ENCODE measurements at regions not wholly inside any gene's neighbourhood (a gene's known extent, or its start where the extent isn't known, plus 50 kb on each side); places are given as distances from the start of the nearest gene placed in this dataset.

DNA sequence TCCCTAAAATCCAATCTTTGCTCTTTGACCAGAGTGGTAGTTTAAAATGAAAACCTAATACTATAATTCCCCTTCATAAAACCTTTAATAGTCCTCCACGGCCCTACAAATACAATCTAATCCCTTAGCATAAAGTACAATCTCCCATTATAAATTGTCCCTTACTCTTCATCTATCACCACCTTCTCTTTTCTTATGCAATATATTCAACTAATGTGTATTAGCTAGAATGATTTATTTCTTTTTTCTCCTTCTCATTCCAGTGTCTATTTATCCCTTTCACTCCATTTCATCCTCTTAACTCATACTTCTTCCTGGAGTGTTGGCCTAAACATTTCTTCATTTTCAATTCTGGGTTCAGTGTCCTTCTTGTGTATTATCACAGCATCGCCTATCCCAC is 872.1 kb upstream of the PCDH20 start:
- H3K4me1 ChIP-seq, result no peaks in the 10 kb centered on the region
- H3K9me3 ChIP-seq, result peaks cover 0 to 12% (median 0%) of the 10 kb centered on the region in 3 donors
- H3K27me3 ChIP-seq, result no peaks in the 10 kb centered on the region
- no peak for DNase-seq
- WGBS, 2 donors, result 32 to 56% methylated on average over 2 of the region's 2 CpGs
- H3K27ac ChIP-seq, result no peak overlapping the region
- TF ChIP-seq, protein P1, sequence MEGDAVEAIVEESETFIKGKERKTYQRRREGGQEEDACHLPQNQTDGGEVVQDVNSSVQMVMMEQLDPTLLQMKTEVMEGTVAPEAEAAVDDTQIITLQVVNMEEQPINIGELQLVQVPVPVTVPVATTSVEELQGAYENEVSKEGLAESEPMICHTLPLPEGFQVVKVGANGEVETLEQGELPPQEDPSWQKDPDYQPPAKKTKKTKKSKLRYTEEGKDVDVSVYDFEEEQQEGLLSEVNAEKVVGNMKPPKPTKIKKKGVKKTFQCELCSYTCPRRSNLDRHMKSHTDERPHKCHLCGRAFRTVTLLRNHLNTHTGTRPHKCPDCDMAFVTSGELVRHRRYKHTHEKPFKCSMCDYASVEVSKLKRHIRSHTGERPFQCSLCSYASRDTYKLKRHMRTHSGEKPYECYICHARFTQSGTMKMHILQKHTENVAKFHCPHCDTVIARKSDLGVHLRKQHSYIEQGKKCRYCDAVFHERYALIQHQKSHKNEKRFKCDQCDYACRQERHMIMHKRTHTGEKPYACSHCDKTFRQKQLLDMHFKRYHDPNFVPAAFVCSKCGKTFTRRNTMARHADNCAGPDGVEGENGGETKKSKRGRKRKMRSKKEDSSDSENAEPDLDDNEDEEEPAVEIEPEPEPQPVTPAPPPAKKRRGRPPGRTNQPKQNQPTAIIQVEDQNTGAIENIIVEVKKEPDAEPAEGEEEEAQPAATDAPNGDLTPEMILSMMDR (IDR thresholded peaks at IDR 0.05), result no peak
- TF ChIP-seq POLR2A (IDR thresholded peaks at IDR 0.05), result no peak
- intact Hi-C loops (cut with DNase I), result no loop called here
- no peak overlapping the region for H3K4me3 ChIP-seq
- no peaks in the 10 kb centered on the region for H3K36me3 ChIP-seq

DNA sequence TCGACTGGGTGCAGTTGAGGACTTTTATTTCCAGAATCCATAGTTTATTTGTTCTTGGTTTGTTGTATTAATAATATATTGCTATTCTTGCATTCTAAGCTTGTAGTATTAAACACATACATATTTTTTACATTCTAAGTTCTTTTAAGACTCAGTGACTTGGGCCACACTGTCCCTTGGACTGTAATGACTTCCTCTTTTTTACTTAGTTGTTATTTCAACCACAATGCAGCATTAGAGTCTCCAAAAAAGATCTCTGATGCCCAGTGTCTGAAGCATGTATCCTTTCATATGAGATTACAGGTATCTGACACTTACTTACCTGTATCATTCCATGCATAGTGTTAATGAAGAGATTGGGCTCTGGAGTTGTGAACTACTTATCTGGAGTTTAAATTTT is 864.9 kb upstream of the PCDH20 start:
- H3K27me3 ChIP-seq, result no peaks in the 10 kb centered on the region
- no peaks in the 10 kb centered on the region for H3K4me1 ChIP-seq
- intact Hi-C loops (cut with DNase I), result no loop called here
- no peak for DNase-seq
- peaks cover 0 to 9% (median 0%) of the 10 kb centered on the region in 3 donors for H3K9me3 ChIP-seq
- 56 to 58% methylated on average over 1 of the region's 1 CpG for WGBS, 2 donors
- no peaks in the 10 kb centered on the region for H3K36me3 ChIP-seq
- H3K27ac ChIP-seq, result no peak overlapping the region
- TF ChIP-seq, protein P1 (IDR thresholded peaks at IDR 0.05), result no peak
- no peak for TF ChIP-seq POLR2A (IDR thresholded peaks at IDR 0.05)
- no peak overlapping the region for H3K4me3 ChIP-seq

- Histone ChIP-seq H3K27me3 (no peaks in the 10 kb centered on the region), H3K36me3 (no peaks in the 10 kb centered on the region), H3K4me3 (no peak overlapping the region), H3K27ac (no peak overlapping the region), H3K9me3 (peaks cover 0 to 4% (median 0%) of the 10 kb centered on the region in 3 donors), H3K4me1 (no peaks in the 10 kb centered on the region)
- TF ChIP-seq, protein P1 (IDR thresholded peaks at IDR 0.05), result no peak
- no peak for TF ChIP-seq POLR2A (IDR thresholded peaks at IDR 0.05)
- no peak for DNase-seq
- intact Hi-C loops (cut with DNase I), result no loop called here
These were observed 862.6 kb upstream of the PCDH20 start for GRCh38 chr13:62278271-62278670.

DNA sequence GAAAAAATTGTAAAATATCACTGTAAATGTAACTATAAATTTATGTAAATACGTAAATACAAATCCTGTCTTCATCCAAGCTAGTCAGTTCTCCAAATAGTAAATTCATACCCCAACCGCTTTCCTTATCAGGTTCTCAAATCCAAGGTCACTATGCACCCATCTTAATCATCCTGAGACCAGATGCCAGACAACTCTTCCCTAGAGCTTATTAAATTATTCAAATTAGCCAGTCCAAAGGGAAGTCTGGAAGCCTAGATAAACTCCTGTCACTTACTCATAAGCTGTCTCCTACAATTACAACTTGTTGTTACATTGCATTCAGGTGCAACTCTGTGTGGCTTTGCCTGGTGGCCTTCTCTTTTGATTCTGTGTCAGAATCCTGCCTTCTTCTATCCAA is 836.1 kb upstream of the PCDH20 start:
- Histone ChIP-seq H3K27me3 (no peaks in the 10 kb centered on the region), H3K9me3 (no peaks in the 10 kb centered on the region), H3K27ac (no peak overlapping the region), H3K4me1 (no peaks in the 10 kb centered on the region), H3K4me3 (no peak overlapping the region), H3K36me3 (no peaks in the 10 kb centered on the region)
- TF ChIP-seq, protein P1 (IDR thresholded peaks at IDR 0.05), result no peak
- no peak for TF ChIP-seq POLR2A (IDR thresholded peaks at IDR 0.05)
- no peak for DNase-seq
- intact Hi-C loops (cut with DNase I), result no loop called here
- 74 to 87% methylated on average over 2 of the region's 2 CpGs for WGBS, 2 donors

DNA sequence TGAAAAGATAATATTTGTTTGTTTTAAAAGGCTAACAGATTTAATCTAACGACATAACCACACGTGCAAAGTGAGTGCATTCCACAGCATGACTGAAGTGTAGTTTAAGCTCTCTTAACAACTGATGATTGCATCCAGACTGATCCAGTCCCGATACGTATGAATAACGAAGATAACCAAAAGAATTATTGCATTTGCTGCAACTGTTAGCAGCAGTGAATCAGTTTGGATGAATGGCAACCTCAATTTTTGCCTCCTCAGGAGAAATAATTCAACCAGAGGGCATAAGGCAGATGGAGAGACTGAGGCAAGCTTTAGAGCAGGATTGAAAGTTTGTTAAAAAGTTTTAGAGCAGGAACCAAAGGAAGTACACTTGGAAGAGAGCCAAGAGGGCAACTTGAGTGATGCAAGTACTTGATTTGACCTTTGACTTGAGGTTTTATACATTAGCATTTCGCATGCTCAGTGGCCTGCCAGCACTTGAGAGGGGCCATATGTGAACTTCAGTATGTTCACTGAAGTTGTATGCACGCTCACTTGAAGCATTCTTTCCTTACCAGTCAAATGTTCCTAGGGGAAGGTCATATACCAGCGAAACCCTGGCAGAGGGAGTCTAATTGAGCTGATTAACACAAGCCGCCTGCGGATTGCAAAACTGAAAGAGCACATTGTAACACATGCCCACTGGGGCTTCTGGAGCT is 835.0 kb upstream of the PCDH20 start:
- Histone ChIP-seq H3K4me1 (no peaks in the 10 kb centered on the region), H3K36me3 (no peaks in the 10 kb centered on the region), H3K9me3 (no peaks in the 10 kb centered on the region), H3K4me3 (no peak overlapping the region), H3K27ac (no peak overlapping the region), H3K27me3 (no peaks in the 10 kb centered on the region)
- intact Hi-C loops (cut with DNase I), result no loop called here
- no peak for DNase-seq
- TF ChIP-seq POLR2A (IDR thresholded peaks at IDR 0.05), result no peak
- TF ChIP-seq, protein P1 (IDR thresholded peaks at IDR 0.05), result no peak
- 49 to 62% methylated on average over 9 to 10 of the region's 10 CpGs for WGBS, 2 donors
